CD1c-positive myeloid dendritic cell (primary cell): ENCODE measurements at regions not wholly inside any gene's neighbourhood (a gene's known extent, or its start where the extent isn't known, plus 50 kb on each side); places are given as distances from the start of the nearest gene placed in this dataset.

Source experiments
- DNase-seq: peaks from one replicate; pipeline ENCODE4 v3.0.0-alpha.2; 2016; ENCODE audit errors: extremely low spot score

GRCh38 chr5:8391911-8392310, 523.0 kb downstream of the MTRR start:
- DNase-seq: no peak

- DNase-seq: no peak
These were observed 524.3 kb downstream of the MTRR start for GRCh38 chr5:8393240-8393639.

GRCh38 chr5:8394965-8395364, 526.0 kb downstream of the MTRR start:
- DNase-seq: no peak

- no peak for DNase-seq
These were observed 527.3 kb downstream of the MTRR start for GRCh38 chr5:8396246-8396645.

- DNase-seq: no peak
These were observed 527.8 kb downstream of the MTRR start for GRCh38 chr5:8396756-8397155.

GRCh38 chr5:8399471-8399870, 530.5 kb downstream of the MTRR start:
- no peak for DNase-seq

- no peak for DNase-seq
These were observed 539.3 kb downstream of the MTRR start for GRCh38 chr5:8408258-8408657.

GRCh38 chr5:8410618-8411017, 541.7 kb downstream of the MTRR start:
- DNase-seq: no peak

GRCh38 chr5:8413975-8414374, 545.0 kb downstream of the MTRR start:
- no peak for DNase-seq

GRCh38 chr5:8417316-8418048, 548.5 kb downstream of the MTRR start:
- no peak for DNase-seq

GRCh38 chr5:8418049-8418426, 549.1 kb downstream of the MTRR start:
- DNase-seq: no peak

GRCh38 chr5:8429778-8430758, 561.1 kb downstream of the MTRR start:
- no peak for DNase-seq

GRCh38 chr5:8434501-8434900, 565.6 kb downstream of the MTRR start:
- no peak for DNase-seq

GRCh38 chr5:8436924-8437323, 568.0 kb downstream of the MTRR start:
- no peak for DNase-seq

- DNase-seq: no peak
These were observed 576.2 kb downstream of the MTRR start for GRCh38 chr5:8445139-8445538.

GRCh38 chr5:8446179-8446578, 577.2 kb downstream of the MTRR start:
- DNase-seq: no peak

GRCh38 chr5:8456846-8457186, 587.9 kb downstream of the MTRR start:
- DNase-seq: no peak

- peak; percentile 96 for DNase-seq
These were observed 588.5 kb downstream of the MTRR start for GRCh38 chr5:8457187-8458037.

- DNase-seq: no peak
These were observed 589.1 kb downstream of the MTRR start for GRCh38 chr5:8458038-8458383.

GRCh38 chr5:8461543-8461942, 592.6 kb downstream of the MTRR start:
- no peak for DNase-seq

GRCh38 chr5:8462565-8462964, 593.6 kb downstream of the MTRR start:
- DNase-seq: no peak

GRCh38 chr5:8470489-8470888, 601.5 kb downstream of the MTRR start:
- no peak for DNase-seq
